Right cardiac atrium (tissue), 5 donors: ENCODE measurements at regions not wholly inside any gene's neighbourhood (a gene's known extent, or its start where the extent isn't known, plus 50 kb on each side); places are given as distances from the start of the nearest gene placed in this dataset.

Source experiments
- ATAC-seq, 2 donors: fragments of 200-7000 bp; cut with Tn5 transposase; one replicate each; pipeline versions ENCODE4 v1.8.0 to v1.9.1; 2020; ENCODE audit warnings: moderate library complexity in 2 of 2, mild to moderate bottlenecking in 1 of 2
- DNase-seq, 3 donors: peaks; one replicate each; pipeline ENCODE4 v3.0.0-alpha.2; 2020
- H3K27ac ChIP-seq: one replicate; pipeline ENCODE4 v1.5.1; 2013; ENCODE audit warnings: mild to moderate bottlenecking, low read length, control low read depth, moderate library complexity
- H3K27me3 ChIP-seq: one replicate; pipeline ENCODE4 v1.6.1; 2013; ENCODE audit not compliant: control insufficient read depth, insufficient read depth
- H3K4me1 ChIP-seq: one replicate; pipeline ENCODE4 v1.6.1; 2013; ENCODE audit warnings: low read length; ENCODE audit not compliant: control insufficient read depth, insufficient read depth
- H3K4me3 ChIP-seq: one replicate; pipeline ENCODE4 v1.5.1; 2013; ENCODE audit warnings: low read length, control low read depth
- H3K9me3 ChIP-seq: one replicate; pipeline ENCODE4 v1.6.1; 2013; ENCODE audit warnings: low read length; ENCODE audit not compliant: control insufficient read depth
- WGBS: extraction: QIAGEN DNeasy Blood & Tissue Kit; methylation state at CpG from one replicate; pipeline ENCODE4 v1.1.7; 2013; 5-methylcytosine and 5-hydroxymethylcytosine counted together
- intact Hi-C, 4 donors: fragments of 100-400 bp; cut with DNase I; formaldehyde crosslinking; loops; one replicate each; pipeline versions ENCODE4 v1.11.0 to v1.14.0; 2022 to 2023
- donor health status: healthy with polysubstance abuse.
- donor health status: DM: no; HTN: yes; CAD: no.
- donor health status: DM: no; HTN: no; CAD: no.
- donor health status: DM: no; HTN: yes; CAD: no; lungs with severe emphysema.
- donor health status: DM: yes; HTN: yes; CAD: no.

GRCh38 chrX:17930850-17931249 lies 69.8 kb upstream of the RAI2 start:
- WGBS: 61% methylated on average over 4 of the region's 4 CpGs
- Histone ChIP-seq H3K27me3 (no peaks in the 10 kb centered on the region), H3K4me1 (no peaks in the 10 kb centered on the region), H3K27ac (no peak overlapping the region), H3K9me3 (no peaks in the 10 kb centered on the region), H3K4me3 (no peak overlapping the region)
- intact Hi-C loops: no loop called here
- ATAC-seq (no peak), DNase-seq (no peak)

GRCh38 chrX:17923546-17923945 lies 62.4 kb upstream of the RAI2 start:
- H3K4me1 ChIP-seq: no peaks in the 10 kb centered on the region
- no peaks in the 10 kb centered on the region for H3K9me3 ChIP-seq
- DNase-seq (no peak), ATAC-seq (no peak)
- H3K27ac ChIP-seq: no peak overlapping the region
- intact Hi-C loops: no loop called here
- H3K27me3 ChIP-seq: no peaks in the 10 kb centered on the region
- no peak overlapping the region for H3K4me3 ChIP-seq

- no peaks in the 10 kb centered on the region for H3K4me1 ChIP-seq
- WGBS: 48% methylated on average over 5 of the region's 5 CpGs
- H3K9me3 ChIP-seq: no peaks in the 10 kb centered on the region
- no peak overlapping the region for H3K4me3 ChIP-seq
- intact Hi-C loops: no loop called here
- ATAC-seq: no peak
- no peak for DNase-seq
- no peak overlapping the region for H3K27ac ChIP-seq
- H3K27me3 ChIP-seq: no peaks in the 10 kb centered on the region
Observed at GRCh38 chrX:17922303-17922702, 61.2 kb upstream of the RAI2 start.

GRCh38 chrX:17919896-17920446 lies 58.9 kb upstream of the RAI2 start:
- Histone ChIP-seq H3K27ac (no peak overlapping the region), H3K4me3 (no peak overlapping the region), H3K27me3 (no peaks in the 10 kb centered on the region), H3K4me1 (no peaks in the 10 kb centered on the region), H3K9me3 (no peaks in the 10 kb centered on the region)
- 26% methylated on average over 6 of the region's 6 CpGs for WGBS
- no peak for DNase-seq
- intact Hi-C loops: no loop called here
- ATAC-seq: no peak

- no peaks in the 10 kb centered on the region for H3K9me3 ChIP-seq
- no peak for DNase-seq
- 88% methylated on average over 4 of the region's 4 CpGs for WGBS
- no peak for ATAC-seq
- intact Hi-C loops: no loop called here
- H3K27me3 ChIP-seq: no peaks in the 10 kb centered on the region
- no peaks in the 10 kb centered on the region for H3K4me1 ChIP-seq
- no peak overlapping the region for H3K4me3 ChIP-seq
- no peak overlapping the region for H3K27ac ChIP-seq
Observed at GRCh38 chrX:17917945-17918577, 57.0 kb upstream of the RAI2 start.

- 70% methylated on average over 6 of the region's 6 CpGs for WGBS
- Histone ChIP-seq H3K4me3 (no peak overlapping the region), H3K4me1 (no peaks in the 10 kb centered on the region), H3K9me3 (no peaks in the 10 kb centered on the region), H3K27ac (no peak overlapping the region), H3K27me3 (no peaks in the 10 kb centered on the region)
- ATAC-seq (no peak), DNase-seq (no peak)
- intact Hi-C loops: no loop called here
Observed at GRCh38 chrX:17913801-17914200, 52.7 kb upstream of the RAI2 start.
